Subcutaneous abdominal adipose tissue (tissue), 5 donors: ENCODE measurements at regions not wholly inside any gene's neighbourhood (a gene's known extent, or its start where the extent isn't known, plus 50 kb on each side); places are given as distances from the start of the nearest gene placed in this dataset.

ENCODE experiments used
- H3K27ac ChIP-seq: one replicate; pipeline ENCODE4 v1.7.0; 2013; ENCODE audit warnings: low read depth, mild to moderate bottlenecking, inconsistent platforms, low read length, moderate library complexity
- H3K27me3 ChIP-seq, 5 donors: one replicate each; pipeline ENCODE4 v1.7.0; 2013; ENCODE audit warnings: low read length in 5 of 5, inconsistent platforms in 1 of 5; ENCODE audit not compliant: control insufficient read depth in 5 of 5, insufficient read depth in 4 of 5
- H3K36me3 ChIP-seq, 5 donors: one replicate each; pipeline ENCODE4 v1.7.0; 2013; ENCODE audit warnings: low read length in 5 of 5; ENCODE audit not compliant: control insufficient read depth in 5 of 5, insufficient read depth in 5 of 5
- H3K4me1 ChIP-seq, 5 donors: one replicate each; pipeline ENCODE4 v1.7.0; 2013; ENCODE audit warnings: low read length in 5 of 5, mild to moderate bottlenecking in 3 of 5, moderate library complexity in 1 of 5; ENCODE audit not compliant: control insufficient read depth in 5 of 5, insufficient read depth in 5 of 5
- H3K4me3 ChIP-seq, 5 donors: one replicate each; pipeline ENCODE4 v1.7.0; 2013; ENCODE audit warnings: low read length in 5 of 5, low read depth in 1 of 5
- H3K9ac ChIP-seq, 5 donors: one replicate each; pipeline ENCODE4 v1.7.0; 2013; ENCODE audit warnings: low read length in 5 of 5, mild to moderate bottlenecking in 4 of 5, moderate library complexity in 3 of 5
- H3K9me3 ChIP-seq, 5 donors: one replicate each; pipeline ENCODE4 v1.7.0; 2013; ENCODE audit warnings: low read length in 5 of 5; ENCODE audit not compliant: control insufficient read depth in 5 of 5
- donor health status: healthy.
- donor health status: healthy.
- donor health status: healthy.
- donor health status: healthy.
- donor health status: healthy.

DNA sequence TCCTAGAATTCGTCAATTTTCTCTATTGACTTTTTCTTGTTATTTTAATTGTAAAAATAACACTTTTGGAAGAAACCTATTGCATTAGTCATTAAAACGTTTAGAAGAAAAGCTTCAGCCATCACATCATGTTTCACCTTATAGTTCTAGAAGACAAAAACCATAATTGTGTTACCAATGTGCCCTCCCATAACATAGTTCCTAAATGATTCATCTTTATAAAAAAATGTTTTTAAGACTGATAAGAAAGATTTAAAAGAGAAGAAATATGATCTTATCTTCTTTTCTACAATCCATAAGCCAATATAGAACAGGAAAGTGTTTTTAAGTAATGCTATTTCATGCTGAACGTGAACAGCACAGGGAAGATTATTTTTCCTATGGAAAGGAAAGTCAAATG, 316.6 kb upstream of the NDST4 start:
- Histone ChIP-seq H3K27ac (no peak overlapping the region), H3K36me3 (no peaks in the 10 kb centered on the region), H3K9me3 (no peaks in the 10 kb centered on the region), H3K9ac (no peak overlapping the region), H3K4me1 (no peaks in the 10 kb centered on the region), H3K27me3 (no peaks in the 10 kb centered on the region), H3K4me3 (no peak overlapping the region)

DNA sequence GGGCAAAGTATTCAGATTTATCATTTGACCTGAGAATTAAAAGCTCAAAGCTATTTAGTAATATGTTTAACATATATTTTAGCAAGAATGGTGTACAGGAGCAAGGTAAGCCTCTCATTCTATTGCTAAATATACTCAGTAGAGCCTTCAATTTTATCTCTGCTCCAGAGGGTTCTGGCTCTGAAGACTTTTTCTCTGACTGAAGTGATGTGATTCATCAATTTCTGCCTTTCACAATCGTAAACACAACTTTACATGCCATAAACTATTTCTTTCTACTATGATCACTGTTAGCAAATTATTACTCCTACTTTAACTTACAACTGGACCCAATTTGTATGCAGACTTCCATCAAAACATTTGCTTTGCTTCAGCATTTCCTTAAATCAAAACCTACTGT, 315.0 kb upstream of the NDST4 start:
- Histone ChIP-seq H3K36me3 (no peaks in the 10 kb centered on the region), H3K4me1 (no peaks in the 10 kb centered on the region), H3K9me3 (peaks cover 0 to 3% (median 0%) of the 10 kb centered on the region in 5 donors), H3K4me3 (no peak overlapping the region), H3K27me3 (no peaks in the 10 kb centered on the region), H3K9ac (no peak overlapping the region), H3K27ac (no peak overlapping the region)

DNA sequence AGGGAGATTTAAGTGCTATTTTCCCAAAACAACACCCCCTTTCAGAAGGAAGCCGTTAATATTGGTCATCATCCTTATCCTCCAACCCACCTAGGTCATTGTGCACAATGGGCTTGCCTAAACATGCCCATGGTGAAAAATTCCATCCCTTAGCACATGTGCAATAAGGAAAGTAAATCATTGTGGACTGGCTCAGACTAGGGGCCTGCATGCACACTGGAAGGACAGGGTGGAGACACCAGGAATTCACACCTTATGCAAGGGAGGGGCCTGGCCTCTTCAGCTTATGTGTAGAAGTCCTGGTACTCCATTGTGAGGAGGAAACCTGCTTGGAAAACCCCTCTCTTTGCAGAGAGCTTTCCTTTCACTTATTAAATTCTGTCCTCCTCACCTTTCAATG, 311.4 kb upstream of the NDST4 start:
- Histone ChIP-seq H3K4me1 (no peaks in the 10 kb centered on the region), H3K4me3 (no peak overlapping the region), H3K9ac (no peak overlapping the region), H3K36me3 (no peaks in the 10 kb centered on the region), H3K27me3 (no peaks in the 10 kb centered on the region), H3K9me3 (peaks cover 0 to 13% (median 9%) of the 10 kb centered on the region in 5 donors), H3K27ac (no peak overlapping the region)

DNA sequence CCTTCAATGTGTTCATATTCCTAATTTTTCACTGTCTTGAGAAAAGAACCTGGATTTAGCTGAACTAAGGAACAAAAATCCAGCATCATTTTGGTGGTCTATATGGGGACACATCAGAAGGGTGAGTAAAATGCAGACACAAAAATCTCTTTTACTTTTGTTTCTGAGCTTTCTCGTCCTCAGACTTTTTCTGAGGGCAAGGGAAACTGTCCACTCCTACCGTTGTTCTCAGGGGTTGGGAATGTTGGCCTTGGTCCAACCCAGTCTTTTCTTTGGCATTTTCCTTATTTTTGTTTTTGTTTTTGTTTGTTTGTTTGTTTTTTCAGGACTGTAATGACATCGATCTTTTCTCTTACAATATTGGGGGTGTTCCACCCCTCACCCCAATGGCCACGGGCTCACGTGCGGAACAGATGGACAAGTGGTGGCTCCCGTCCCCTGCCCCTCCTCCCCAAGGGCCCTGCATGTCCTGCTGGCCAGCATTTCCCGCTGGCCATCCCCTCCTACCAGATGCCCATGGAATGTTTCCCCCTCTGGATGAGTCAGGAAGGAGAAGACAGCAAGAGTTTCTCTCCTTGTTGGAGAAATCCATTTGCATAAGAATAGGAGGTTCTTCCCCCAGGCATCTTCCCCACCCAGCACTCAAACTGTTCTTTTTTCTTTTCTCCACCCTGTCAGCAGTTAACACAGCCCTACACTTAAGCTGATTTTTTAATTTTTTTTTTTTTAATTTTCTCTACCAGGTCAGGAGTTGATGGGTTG, 305.4 kb upstream of the NDST4 start:
- no peak overlapping the region for H3K4me3 ChIP-seq
- H3K9me3 ChIP-seq, result peaks cover 0 to 17% (median 10%) of the 10 kb centered on the region in 5 donors
- H3K4me1 ChIP-seq, result no peaks in the 10 kb centered on the region
- H3K36me3 ChIP-seq, result no peaks in the 10 kb centered on the region
- no peak overlapping the region for H3K27ac ChIP-seq
- H3K27me3 ChIP-seq, result no peaks in the 10 kb centered on the region
- no peak overlapping the region for H3K9ac ChIP-seq

DNA sequence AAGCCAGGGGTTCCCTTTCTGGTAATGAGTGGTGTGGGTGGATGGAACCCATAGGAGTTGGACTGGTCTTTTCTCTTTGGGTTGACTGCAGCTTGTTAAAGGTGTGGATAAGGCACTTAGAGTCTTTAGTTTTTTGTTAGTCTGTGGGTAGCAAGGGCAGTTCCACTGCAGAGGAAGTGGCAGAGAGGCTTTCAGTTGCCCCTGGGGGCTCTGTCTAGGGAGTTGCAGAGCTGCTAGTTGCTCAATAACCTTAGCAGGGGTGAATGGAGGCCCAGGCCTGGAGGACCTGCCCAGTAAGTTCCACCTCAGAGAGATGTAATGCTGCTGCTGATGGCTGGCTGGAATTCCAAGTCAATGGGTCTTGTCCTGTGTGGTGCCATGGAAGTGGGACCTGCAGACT, 282.6 kb upstream of the NDST4 start:
- H3K4me3 ChIP-seq, result no peak overlapping the region
- no peak overlapping the region for H3K27ac ChIP-seq
- no peak overlapping the region for H3K9ac ChIP-seq
- H3K9me3 ChIP-seq, result peaks cover 0 to 15% (median 7%) of the 10 kb centered on the region in 5 donors
- H3K27me3 ChIP-seq, result no peaks in the 10 kb centered on the region
- no peaks in the 10 kb centered on the region for H3K36me3 ChIP-seq
- peaks cover 0 to 4% (median 0%) of the 10 kb centered on the region in 5 donors for H3K4me1 ChIP-seq

DNA sequence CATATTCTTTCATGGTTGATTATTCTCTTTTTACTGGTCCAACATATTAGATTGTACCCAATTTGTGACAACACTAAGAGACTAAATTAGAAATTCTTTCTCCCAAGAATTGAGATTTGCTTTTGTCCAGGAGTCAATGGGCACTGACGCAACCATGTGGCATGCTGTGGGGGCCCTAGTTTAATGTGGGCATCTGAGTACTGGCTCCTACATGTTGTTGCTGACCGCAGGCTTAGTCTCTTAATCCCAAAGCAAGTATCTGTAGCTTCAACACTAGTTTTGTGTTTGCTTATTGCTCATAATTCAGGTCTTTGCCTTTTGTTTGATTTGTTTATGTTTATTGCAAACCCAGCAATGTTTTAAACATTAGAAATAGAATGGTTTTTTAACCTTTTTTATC, 263.4 kb upstream of the NDST4 start:
- H3K27ac ChIP-seq, result no peak overlapping the region
- H3K9ac ChIP-seq, result no peak overlapping the region
- H3K4me3 ChIP-seq, result no peak overlapping the region
- H3K36me3 ChIP-seq, result no peaks in the 10 kb centered on the region
- no peaks in the 10 kb centered on the region for H3K27me3 ChIP-seq
- no peaks in the 10 kb centered on the region for H3K9me3 ChIP-seq
- H3K4me1 ChIP-seq, result no peaks in the 10 kb centered on the region

DNA sequence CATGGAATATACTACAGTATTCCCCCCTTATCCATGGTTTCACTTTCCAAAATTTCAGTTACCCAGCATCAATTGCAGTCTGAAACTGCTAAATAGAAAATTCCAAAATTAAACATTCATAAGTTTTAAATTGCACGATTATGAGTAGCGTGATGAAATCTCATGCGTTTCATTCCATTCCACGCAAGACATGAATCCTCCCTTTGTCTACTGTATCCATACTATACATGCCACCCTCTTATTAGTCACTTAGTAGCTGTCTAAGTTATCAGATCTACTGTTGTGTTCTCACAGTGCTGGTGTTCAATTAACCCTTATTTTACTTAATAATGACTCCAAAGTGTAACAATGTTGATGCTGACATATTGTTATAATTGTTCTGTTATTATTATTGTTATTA, 261.2 kb upstream of the NDST4 start:
- no peaks in the 10 kb centered on the region for H3K36me3 ChIP-seq
- no peaks in the 10 kb centered on the region for H3K9me3 ChIP-seq
- peaks cover 0 to 8% (median 0%) of the 10 kb centered on the region in 5 donors for H3K4me1 ChIP-seq
- H3K9ac ChIP-seq, result no peak overlapping the region
- no peaks in the 10 kb centered on the region for H3K27me3 ChIP-seq
- no peak overlapping the region for H3K4me3 ChIP-seq
- no peak overlapping the region for H3K27ac ChIP-seq

DNA sequence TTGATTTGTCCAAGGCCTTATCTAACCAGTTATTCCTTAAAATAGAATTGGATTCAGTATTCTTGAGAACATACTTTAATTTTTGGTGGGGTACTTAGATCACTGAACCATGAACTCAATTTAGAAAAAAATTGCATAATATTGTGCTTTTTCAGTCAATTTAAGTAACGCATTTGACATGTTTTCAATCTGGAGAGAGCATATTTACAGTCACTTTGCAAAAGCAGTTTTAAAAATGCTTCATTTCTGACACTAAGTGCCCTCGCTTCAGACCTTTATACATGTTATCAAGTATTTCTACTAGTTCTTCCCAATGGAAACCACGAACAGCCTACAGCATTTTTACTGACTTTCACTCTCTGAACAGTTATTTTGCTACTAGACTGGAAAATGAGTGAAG, 257.1 kb upstream of the NDST4 start:
- Histone ChIP-seq H3K27ac (no peak overlapping the region), H3K4me1 (peaks cover 0 to 21% (median 3%) of the 10 kb centered on the region in 5 donors), H3K4me3 (no peak overlapping the region), H3K9me3 (no peaks in the 10 kb centered on the region), H3K36me3 (no peaks in the 10 kb centered on the region), H3K27me3 (no peaks in the 10 kb centered on the region), H3K9ac (peak overlapping the region in 1 of 5 donors; percentile 4)

DNA sequence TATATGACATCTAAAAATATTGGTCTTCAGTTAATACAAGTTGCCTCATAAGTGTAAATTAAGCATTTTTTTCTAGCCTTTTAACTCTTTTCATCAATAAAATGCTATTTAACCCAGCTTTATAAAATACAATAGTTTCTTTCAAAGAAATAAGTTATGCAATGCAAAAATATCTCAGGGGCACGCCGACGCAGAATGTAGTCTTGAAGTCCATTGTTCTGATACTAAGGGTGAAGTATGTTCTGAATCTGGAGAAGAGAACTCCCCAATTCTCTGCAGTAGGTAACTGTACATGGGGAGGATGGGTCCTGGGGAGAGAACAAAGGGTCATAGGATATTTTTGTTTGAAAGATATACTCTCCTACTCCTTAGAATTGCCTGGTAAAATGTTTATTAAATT, 256.6 kb upstream of the NDST4 start:
- Histone ChIP-seq H3K9ac (no peak overlapping the region), H3K27ac (peak overlapping the region; percentile 12), H3K4me3 (no peak overlapping the region), H3K36me3 (no peaks in the 10 kb centered on the region), H3K9me3 (no peaks in the 10 kb centered on the region), H3K4me1 (peaks cover 0 to 21% (median 3%) of the 10 kb centered on the region in 5 donors), H3K27me3 (no peaks in the 10 kb centered on the region)

DNA sequence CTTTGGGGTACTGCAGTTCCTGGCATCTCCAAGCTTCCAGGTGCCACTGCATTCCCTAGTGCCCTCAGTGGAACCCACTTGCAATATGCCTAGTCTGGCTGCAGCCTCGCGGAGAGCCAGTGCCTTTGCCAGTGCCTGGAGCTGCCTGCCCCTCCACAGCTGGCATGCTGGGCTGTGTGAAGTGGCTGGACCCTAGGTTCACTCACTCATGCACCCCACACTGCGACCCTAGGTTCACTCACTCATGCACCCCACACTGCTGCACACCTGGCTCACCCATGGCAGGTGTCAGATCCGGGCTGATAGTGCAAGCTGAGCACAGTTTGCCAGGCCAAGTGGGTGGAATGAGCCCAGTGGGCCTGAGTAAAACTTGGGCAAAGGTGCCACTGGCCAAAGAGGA, 253.0 kb upstream of the NDST4 start:
- Histone ChIP-seq H3K4me3 (no peak overlapping the region), H3K27me3 (no peaks in the 10 kb centered on the region), H3K27ac (no peak overlapping the region), H3K9me3 (no peaks in the 10 kb centered on the region), H3K36me3 (no peaks in the 10 kb centered on the region), H3K9ac (no peak overlapping the region), H3K4me1 (peaks cover 0 to 21% (median 3%) of the 10 kb centered on the region in 5 donors)
